ENCODE measurements at regions not wholly inside any gene's neighbourhood (a gene's known extent, or its start where the extent isn't known, plus 50 kb on each side); places are given as distances from the start of the nearest gene placed in this dataset.
"Not testable (repeated sequence)": the region's sequence is repeated elsewhere in the genome, so short reads cannot be mapped to it uniquely, and the experiment has no call there.

DNA sequence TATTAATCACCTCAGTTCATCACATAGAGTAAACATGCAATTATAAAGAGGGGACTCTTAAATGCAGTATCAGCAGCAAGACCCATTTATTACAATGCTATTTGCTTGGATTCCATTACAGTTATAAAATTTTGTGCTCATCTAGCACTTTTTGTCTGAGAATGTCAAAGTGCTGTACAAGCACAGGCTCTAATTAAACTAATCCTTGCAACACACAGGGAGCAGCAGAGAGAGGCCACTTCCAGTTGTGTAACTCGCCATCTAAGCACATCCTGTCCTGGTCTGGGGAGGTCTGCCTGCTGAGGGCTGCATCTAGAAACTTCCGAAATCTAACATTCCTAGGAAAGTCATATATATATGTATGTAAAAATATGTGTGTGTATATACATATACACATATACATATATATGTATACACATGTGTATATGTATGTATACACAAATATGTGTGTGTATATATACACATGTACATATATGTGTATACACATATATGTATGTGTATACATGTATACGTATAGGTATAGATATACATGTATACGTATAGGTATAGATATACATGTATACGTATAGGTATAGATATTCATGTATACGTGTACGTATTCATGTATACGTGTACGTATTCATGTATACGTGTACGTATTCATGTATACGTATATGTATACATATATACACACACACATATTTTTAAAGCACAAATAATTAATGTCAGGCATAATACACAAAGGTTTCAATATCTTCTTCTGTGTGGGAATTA, 136.4 kb upstream of the JARID2 start:
- no peak for DNase-seq
- H3K4me1 Mint-ChIP-seq (ENCODE audit: low read depth, unreplicated experiment): no peaks in the 10 kb centered on the region
- H3K27me3 Mint-ChIP-seq (ENCODE audit: unreplicated experiment): no peaks in the 10 kb centered on the region
- no peaks in the 10 kb centered on the region for H3K36me3 Mint-ChIP-seq (ENCODE audit: insufficient read depth, unreplicated experiment)
- TF ChIP-seq, protein P1, sequence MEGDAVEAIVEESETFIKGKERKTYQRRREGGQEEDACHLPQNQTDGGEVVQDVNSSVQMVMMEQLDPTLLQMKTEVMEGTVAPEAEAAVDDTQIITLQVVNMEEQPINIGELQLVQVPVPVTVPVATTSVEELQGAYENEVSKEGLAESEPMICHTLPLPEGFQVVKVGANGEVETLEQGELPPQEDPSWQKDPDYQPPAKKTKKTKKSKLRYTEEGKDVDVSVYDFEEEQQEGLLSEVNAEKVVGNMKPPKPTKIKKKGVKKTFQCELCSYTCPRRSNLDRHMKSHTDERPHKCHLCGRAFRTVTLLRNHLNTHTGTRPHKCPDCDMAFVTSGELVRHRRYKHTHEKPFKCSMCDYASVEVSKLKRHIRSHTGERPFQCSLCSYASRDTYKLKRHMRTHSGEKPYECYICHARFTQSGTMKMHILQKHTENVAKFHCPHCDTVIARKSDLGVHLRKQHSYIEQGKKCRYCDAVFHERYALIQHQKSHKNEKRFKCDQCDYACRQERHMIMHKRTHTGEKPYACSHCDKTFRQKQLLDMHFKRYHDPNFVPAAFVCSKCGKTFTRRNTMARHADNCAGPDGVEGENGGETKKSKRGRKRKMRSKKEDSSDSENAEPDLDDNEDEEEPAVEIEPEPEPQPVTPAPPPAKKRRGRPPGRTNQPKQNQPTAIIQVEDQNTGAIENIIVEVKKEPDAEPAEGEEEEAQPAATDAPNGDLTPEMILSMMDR (IDR thresholded peaks at IDR 0.05; ENCODE audit: unreplicated experiment): no peak
- H3K9me3 Mint-ChIP-seq (ENCODE audit: low read depth, unreplicated experiment): no peaks in the 10 kb centered on the region
- H3K4me3 Mint-ChIP-seq (ENCODE audit: low read depth, unreplicated experiment): no peak overlapping the region
- BruUV-seq (replicated peaks): no TSS peak
- CTCF ChIA-PET: no interaction called here
- H3K27ac Mint-ChIP-seq (ENCODE audit: unreplicated experiment): no peak overlapping the region
- intact Hi-C loops (cut with micrococcal nuclease; ENCODE audit: unreplicated experiment): no loop called here

DNA sequence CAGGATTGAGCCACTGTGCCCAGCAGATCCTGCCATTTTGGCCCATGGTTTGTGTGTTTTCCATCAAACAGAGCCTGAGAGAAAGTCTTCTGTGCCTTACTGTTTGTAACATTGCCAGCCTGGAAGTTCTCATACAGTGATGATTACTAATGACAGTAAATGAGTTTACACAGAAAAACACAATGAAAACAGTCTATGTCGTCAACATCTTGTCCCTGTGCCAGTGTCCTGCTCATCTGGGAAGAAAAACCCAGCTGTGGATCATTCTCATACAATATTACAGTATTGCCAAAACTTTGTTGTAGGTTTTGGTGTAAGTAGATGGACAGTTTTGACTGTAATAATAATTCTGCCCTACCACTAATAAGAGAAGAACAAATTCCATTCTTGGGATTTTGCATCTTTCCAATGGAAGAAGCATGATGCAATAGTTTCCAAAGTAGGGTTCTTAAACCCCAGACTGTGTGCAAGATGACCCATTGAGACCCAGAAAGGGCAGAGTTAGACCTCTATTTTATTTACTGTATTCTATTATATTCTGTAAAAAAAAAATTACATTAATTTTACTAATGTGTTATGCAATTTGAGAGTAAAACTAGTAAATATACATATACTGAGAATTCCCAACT, 135.0 kb upstream of the JARID2 start:
- CTCF ChIA-PET: no interaction called here
- no peak for DNase-seq

DNA sequence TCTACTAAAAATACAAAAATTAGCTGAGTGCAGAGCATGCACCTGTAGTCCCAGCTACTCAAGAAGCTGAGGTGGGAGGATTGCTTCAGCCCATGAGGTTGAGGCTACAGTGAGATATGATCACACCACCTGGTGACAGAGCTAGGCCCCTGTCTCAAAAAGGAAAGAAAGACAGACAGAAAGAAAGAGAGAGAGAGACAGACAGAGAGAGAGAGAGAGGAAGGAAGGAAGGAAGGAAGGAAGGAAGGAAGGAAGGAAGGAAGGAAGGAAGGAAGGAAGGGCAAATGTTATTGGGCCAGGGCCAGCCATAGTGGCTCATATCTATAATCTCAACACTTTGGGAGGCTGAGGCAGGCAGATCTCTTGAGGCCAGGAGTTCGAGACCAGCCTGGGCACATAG, 134.3 kb upstream of the JARID2 start:
- CTCF ChIA-PET: interaction anchor here (0.6 kb wide), 1 partner anchor 11 kb away, joined by 5 read pairs; no protein-coding TSS in a partner anchor
- H3K9me3 Mint-ChIP-seq (ENCODE audit: low read depth, unreplicated experiment); intact Hi-C loops (cut with micrococcal nuclease; ENCODE audit: unreplicated experiment); DNase-seq; H3K36me3 Mint-ChIP-seq (ENCODE audit: insufficient read depth, unreplicated experiment); H3K4me3 Mint-ChIP-seq (ENCODE audit: low read depth, unreplicated experiment); BruUV-seq (replicated peaks); H3K4me1 Mint-ChIP-seq (ENCODE audit: low read depth, unreplicated experiment); H3K27ac Mint-ChIP-seq (ENCODE audit: unreplicated experiment); H3K27me3 Mint-ChIP-seq (ENCODE audit: unreplicated experiment): not testable (repeated sequence)

More for the DNA sequence above, 135.0 kb upstream of the JARID2 start:
- no peaks in the 10 kb centered on the region for H3K9me3 Mint-ChIP-seq (ENCODE audit: low read depth, unreplicated experiment)
- TF ChIP-seq, protein P1 (IDR thresholded peaks at IDR 0.05; ENCODE audit: unreplicated experiment): no peak
- intact Hi-C loops (cut with micrococcal nuclease; ENCODE audit: unreplicated experiment): no loop called here
- H3K27me3 Mint-ChIP-seq (ENCODE audit: unreplicated experiment): no peaks in the 10 kb centered on the region
- H3K4me1 Mint-ChIP-seq (ENCODE audit: low read depth, unreplicated experiment): no peaks in the 10 kb centered on the region
- no TSS peak for BruUV-seq (replicated peaks)
- no peaks in the 10 kb centered on the region for H3K36me3 Mint-ChIP-seq (ENCODE audit: insufficient read depth, unreplicated experiment)
- H3K27ac Mint-ChIP-seq (ENCODE audit: unreplicated experiment): no peak overlapping the region
- H3K4me3 Mint-ChIP-seq (ENCODE audit: low read depth, unreplicated experiment): no peak overlapping the region

DNA sequence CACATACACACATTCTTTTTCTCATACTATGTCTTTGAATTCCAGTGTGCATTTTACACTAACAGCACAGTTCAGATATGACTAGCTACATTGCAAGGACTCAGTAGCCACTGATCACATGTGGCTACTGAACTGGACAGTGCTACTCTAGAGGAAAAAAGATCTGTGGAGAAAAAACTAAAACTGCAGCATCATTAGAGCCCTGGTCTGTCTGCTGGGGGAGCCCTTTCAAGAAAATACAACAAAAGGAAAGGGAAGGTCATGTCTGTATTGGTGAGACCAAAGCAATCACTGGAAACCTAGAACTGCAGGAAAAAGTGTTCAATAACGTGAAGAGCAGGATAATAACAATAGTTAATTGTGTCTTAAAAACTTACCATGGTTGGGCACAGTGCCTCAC, 132.3 kb upstream of the JARID2 start:
- no TSS peak for BruUV-seq (replicated peaks)
- H3K36me3 Mint-ChIP-seq (ENCODE audit: insufficient read depth, unreplicated experiment): no peaks in the 10 kb centered on the region
- no peaks in the 10 kb centered on the region for H3K9me3 Mint-ChIP-seq (ENCODE audit: low read depth, unreplicated experiment)
- intact Hi-C loops (cut with micrococcal nuclease; ENCODE audit: unreplicated experiment): no loop called here
- no peaks in the 10 kb centered on the region for H3K27me3 Mint-ChIP-seq (ENCODE audit: unreplicated experiment)
- TF ChIP-seq, protein P1 (IDR thresholded peaks at IDR 0.05; ENCODE audit: unreplicated experiment): no peak
- no peak overlapping the region for H3K4me3 Mint-ChIP-seq (ENCODE audit: low read depth, unreplicated experiment)
- H3K27ac Mint-ChIP-seq (ENCODE audit: unreplicated experiment): no peak overlapping the region
- no peak for DNase-seq
- no peaks in the 10 kb centered on the region for H3K4me1 Mint-ChIP-seq (ENCODE audit: low read depth, unreplicated experiment)
- CTCF ChIA-PET: no interaction called here

DNA sequence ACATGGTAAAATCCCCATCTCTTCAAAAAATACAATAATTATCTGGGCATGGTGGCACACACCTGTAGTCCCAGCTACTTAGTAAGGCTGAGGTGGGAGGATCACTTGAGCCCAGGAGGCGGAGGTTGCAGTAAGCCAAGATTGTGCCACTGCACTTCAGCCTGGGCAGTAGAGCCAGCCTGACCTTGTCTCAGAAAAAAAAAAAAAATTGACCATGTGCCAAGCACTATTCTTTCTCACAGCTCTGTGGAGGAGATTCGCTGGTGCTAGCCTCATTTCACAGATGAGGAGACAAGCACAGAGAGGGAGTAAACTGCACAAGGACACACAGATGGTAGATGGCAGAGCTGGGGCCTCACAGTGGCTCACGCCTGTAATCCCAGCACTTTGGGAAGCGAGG, 131.8 kb upstream of the JARID2 start:
- no peaks in the 10 kb centered on the region for H3K27me3 Mint-ChIP-seq (ENCODE audit: unreplicated experiment)
- no TSS peak for BruUV-seq (replicated peaks)
- no peak for DNase-seq
- intact Hi-C loops (cut with micrococcal nuclease; ENCODE audit: unreplicated experiment): no loop called here
- no peak overlapping the region for H3K4me3 Mint-ChIP-seq (ENCODE audit: low read depth, unreplicated experiment)
- CTCF ChIA-PET: interaction anchor here (1.3 kb wide), 1 partner anchor 10 kb away, joined by 3 read pairs; no protein-coding TSS in a partner anchor
- H3K9me3 Mint-ChIP-seq (ENCODE audit: low read depth, unreplicated experiment): no peaks in the 10 kb centered on the region
- H3K4me1 Mint-ChIP-seq (ENCODE audit: low read depth, unreplicated experiment): no peaks in the 10 kb centered on the region
- TF ChIP-seq, protein P1 (IDR thresholded peaks at IDR 0.05; ENCODE audit: unreplicated experiment): no peak
- H3K36me3 Mint-ChIP-seq (ENCODE audit: insufficient read depth, unreplicated experiment): no peaks in the 10 kb centered on the region
- H3K27ac Mint-ChIP-seq (ENCODE audit: unreplicated experiment): no peak overlapping the region
